T-cell (primary cell): ENCODE measurements at regions not wholly inside any gene's neighbourhood (a gene's known extent, or its start where the extent isn't known, plus 50 kb on each side); places are given as distances from the start of the nearest gene placed in this dataset.

Experiments
- ATAC-seq, 4 experiments: fragments of 200-7000 bp in 3 of 4; fragments of 150-1000 bp in 1 of 4; cut with Tn5 transposase; replicated peaks in 1 of 4; 1 replicate in 3 of 4; 2 replicates in 1 of 4; pipeline ENCODE4 v1.10.0; 2021; ENCODE audit warnings: moderate library complexity in 3 of 4, mild to moderate bottlenecking in 2 of 4, moderate number of reproducible peaks in 1 of 4
- CTCF ChIA-PET, 2 donors: fragments of 300-600 bp; sonication (Branson Sonifier 250); formaldehyde crosslinking; loops; one replicate each; lab custom pipeline; 2022; ENCODE audit warnings: antibody characterized with exemption in 2 of 2; lab: Charles Lee
- POLR2A ChIA-PET, 2 donors: fragments of 300-600 bp; sonication (Branson Sonifier 250); formaldehyde crosslinking; loops; one replicate each; lab custom pipeline; 2022; ENCODE audit warnings: antibody characterized with exemption in 2 of 2; lab: Charles Lee
- DNase-seq, 35 experiments: peaks; one replicate each; pipeline versions ENCODE4 v3.0.0 to v3.0.0-alpha.2; 2013 to 2023
- H3K27ac ChIP-seq: one replicate; pipeline ENCODE4 v1.5.1; 2013; ENCODE audit warnings: low read length
- H3K27me3 ChIP-seq, 2 experiments: replicated peaks in 1 of 2; 1 replicate in 1 of 2; 2 replicates in 1 of 2; pipeline versions ENCODE4 v1.6.1 to v1.7.0; 2013; ENCODE audit warnings: low read length in 1 of 2, mixed read lengths in 1 of 2; ENCODE audit not compliant: control insufficient read depth in 2 of 2, insufficient read depth in 2 of 2; ENCODE audit errors: extremely low read depth in 1 of 2
- H3K36me3 ChIP-seq, 2 donors: 1 replicate in 1 of 2; 2 replicates in 1 of 2; pipeline versions ENCODE4 v1.6.1 to v1.7.0; 2013; ENCODE audit warnings: low read length in 1 of 2; ENCODE audit not compliant: control insufficient read depth in 2 of 2, insufficient read depth in 1 of 2; ENCODE audit errors: extremely low read depth in 1 of 2
- H3K4me1 ChIP-seq, 2 experiments: 1 replicate in 1 of 2; 2 replicates in 1 of 2; pipeline versions ENCODE4 v1.6.1 to v1.7.0; 2013; ENCODE audit warnings: low read length in 2 of 2, mixed read lengths in 1 of 2; ENCODE audit not compliant: insufficient read depth in 2 of 2, control insufficient read depth in 1 of 2; ENCODE audit errors: extremely low read depth in 1 of 2
- H3K4me3 ChIP-seq, 2 donors: 1 replicate in 1 of 2; 2 replicates in 1 of 2; pipeline versions ENCODE4 v1.5.1 to v1.7.0; 2013; ENCODE audit warnings: mild to moderate bottlenecking in 2 of 2, low read length in 1 of 2, moderate library complexity in 1 of 2; ENCODE audit not compliant: control insufficient read depth in 1 of 2; ENCODE audit errors: extremely low read depth in 1 of 2
- H3K9me3 ChIP-seq: 2 replicates; pipeline ENCODE4 v1.7.0; 2013
- H3K27ac Mint-ChIP-seq, 2 donors: one replicate each; pipeline ENCODE4 v1.8.0; 2020 to 2021; ENCODE audit warnings: mild to moderate bottlenecking in 2 of 2, mixed read lengths in 2 of 2
- H3K27me3 Mint-ChIP-seq, 2 donors: one replicate each; pipeline ENCODE4 v1.8.0; 2021 to 2022; ENCODE audit warnings: mixed read lengths in 2 of 2
- H3K36me3 Mint-ChIP-seq: one replicate; pipeline ENCODE4 v1.8.0; 2021; ENCODE audit warnings: mixed read lengths
- H3K4me1 Mint-ChIP-seq, 3 donors: one replicate each; pipeline ENCODE4 v1.8.0; 2020 to 2022; ENCODE audit warnings: mixed read lengths in 3 of 3, mild to moderate bottlenecking in 1 of 3
- H3K4me3 Mint-ChIP-seq, 3 donors: one replicate each; pipeline ENCODE4 v1.8.0; 2020 to 2022; ENCODE audit warnings: mild to moderate bottlenecking in 3 of 3, mixed read lengths in 3 of 3, moderate library complexity in 3 of 3
- H3K9me3 Mint-ChIP-seq, 3 donors: one replicate each; pipeline ENCODE4 v1.8.0; 2020 to 2022; ENCODE audit warnings: mixed read lengths in 3 of 3
- WGBS: methylation state at CpG from one replicate; pipeline ENCODE4 v1.1.5; 2013; ENCODE audit warnings: missing lambda C conversion rate; ENCODE audit not compliant: insufficient coverage; 5-methylcytosine and 5-hydroxymethylcytosine counted together

DNA sequence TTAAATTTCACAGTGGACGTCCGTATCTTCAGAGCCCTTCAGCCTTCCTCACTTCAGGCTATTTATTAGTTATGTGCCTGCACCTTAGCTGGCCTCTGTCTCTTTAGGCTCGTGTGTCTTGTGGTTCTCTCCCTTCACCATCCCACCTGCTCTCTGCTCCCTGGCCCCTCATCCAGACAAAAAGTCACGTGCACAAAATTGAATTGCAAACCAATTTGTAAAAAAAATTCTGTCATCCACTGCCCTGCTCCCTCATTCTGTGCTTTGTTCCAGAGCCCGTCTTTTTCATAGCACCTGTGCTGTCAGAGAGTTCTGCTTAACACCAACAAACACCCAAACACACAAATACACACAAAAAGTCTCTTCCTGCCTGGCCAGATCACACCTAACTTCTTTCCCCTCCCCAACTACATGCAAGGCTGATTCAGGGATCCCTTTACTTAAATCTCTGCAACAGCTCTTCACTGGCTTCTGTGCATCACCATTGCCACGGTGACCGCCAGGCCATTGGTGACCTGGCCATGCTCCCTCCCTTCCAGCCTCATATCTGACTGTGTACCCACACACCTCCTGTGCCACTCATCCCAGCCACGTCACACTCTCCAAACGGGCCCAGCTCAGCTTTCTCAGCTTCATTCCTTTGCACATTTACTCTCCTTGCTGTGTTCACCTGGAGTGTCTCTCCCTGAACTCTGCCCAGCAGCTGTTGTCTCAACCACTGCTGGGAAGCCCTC lies 205.7 kb downstream of the TTC8 start:
- H3K27ac ChIP-seq = no peak overlapping the region
- Mint-ChIP-seq H3K36me3 (no peaks in the 10 kb centered on the region), H3K9me3 (no peaks in the 10 kb centered on the region), H3K4me1 (peaks cover 0 to 6% (median 0%) of the 10 kb centered on the region in 3 donors), H3K4me3 (no peak overlapping the region), H3K27me3 (peaks cover 41 to 47% of the 10 kb centered on the region in 2 donors), H3K27ac (no peak overlapping the region)
- H3K36me3 ChIP-seq = no peaks in the 10 kb centered on the region
- H3K27me3 ChIP-seq = peaks cover 0 to 53% of the 10 kb centered on the region in 2 experiments
- ATAC-seq (no peak), DNase-seq (no peak)
- 68% methylated on average over 7 of the region's 9 CpGs for WGBS
- ChIA-PET POLR2A (no interaction called here), CTCF (interaction anchor here in 1 of 2 donors (0.5 to 1.2 kb wide), 2 partner anchors 11 to 1236 kb away, joined by 3 read pairs; no protein-coding TSS in a partner anchor)
- H3K9me3 ChIP-seq = no peaks in the 10 kb centered on the region
- H3K4me1 ChIP-seq = peaks cover 0 to 18% of the 10 kb centered on the region in 2 experiments
- no peak overlapping the region for H3K4me3 ChIP-seq

GRCh38 chr14:89030921-89031320 lies 206.5 kb downstream of the TTC8 start:
- H3K27me3 ChIP-seq = peaks cover 0 to 52% of the 10 kb centered on the region in 2 experiments
- Mint-ChIP-seq H3K4me3 (no peak overlapping the region), H3K27me3 (peaks cover 40 to 48% of the 10 kb centered on the region in 2 donors), H3K9me3 (no peaks in the 10 kb centered on the region), H3K4me1 (peaks cover 0 to 6% (median 0%) of the 10 kb centered on the region in 3 donors), H3K27ac (no peak overlapping the region), H3K36me3 (no peaks in the 10 kb centered on the region)
- ChIA-PET POLR2A (no interaction called here), CTCF (interaction anchor here in 1 of 2 donors (1.2 kb wide), 1 partner anchor 10 kb away, joined by 3 read pairs; no protein-coding TSS in a partner anchor)
- peaks cover 0 to 18% of the 10 kb centered on the region in 2 experiments for H3K4me1 ChIP-seq
- no peaks in the 10 kb centered on the region for H3K9me3 ChIP-seq
- no peaks in the 10 kb centered on the region for H3K36me3 ChIP-seq
- DNase-seq = no peak
- H3K4me3 ChIP-seq = no peak overlapping the region
- no peak for ATAC-seq
- H3K27ac ChIP-seq = no peak overlapping the region
- 76% methylated on average over 3 of the region's 3 CpGs for WGBS

DNA sequence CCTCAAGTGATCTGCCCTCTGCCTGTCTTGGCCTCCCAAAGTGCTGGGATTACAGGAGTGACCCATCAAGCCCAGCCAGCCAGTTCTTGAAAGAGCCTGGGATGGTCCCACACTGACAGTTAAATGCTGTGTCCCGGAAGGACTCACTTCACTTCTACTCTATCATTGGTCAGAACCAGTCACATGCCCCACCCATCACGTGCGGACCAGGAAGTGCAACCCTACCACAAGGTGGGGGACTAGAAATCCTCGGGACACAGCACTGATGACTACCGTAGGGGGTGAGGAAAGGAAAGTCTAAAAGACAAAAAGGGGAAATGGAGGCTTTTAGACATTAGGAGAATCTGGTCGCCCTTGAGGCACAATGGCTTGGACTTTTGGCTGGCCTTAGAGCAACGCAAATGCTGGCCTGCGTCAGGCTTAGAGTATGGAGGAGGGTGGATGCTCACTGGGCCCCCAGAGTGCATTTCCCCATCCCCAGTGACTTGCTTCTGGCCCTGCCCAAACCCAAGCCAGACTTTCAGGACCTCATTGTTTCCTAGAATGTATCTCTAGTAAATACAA lies 207.7 kb downstream of the TTC8 start:
- no peak overlapping the region for H3K4me3 Mint-ChIP-seq
- DNase-seq (no peak), ATAC-seq (no peak)
- ChIA-PET CTCF (interaction anchor here in 1 of 2 donors (0.6 to 0.7 kb wide), 2 partner anchors 10 to 334 kb away, joined by 3 to 5 read pairs; no protein-coding TSS in a partner anchor), POLR2A (interaction anchor here in 1 of 2 donors (0.6 kb wide), 1 partner anchor 418 kb away, joined by 4 read pairs; no protein-coding TSS in a partner anchor)
- no peaks in the 10 kb centered on the region for H3K36me3 Mint-ChIP-seq
- H3K27me3 ChIP-seq = peaks cover 0 to 46% of the 10 kb centered on the region in 2 experiments
- peaks cover 39 to 51% of the 10 kb centered on the region in 2 donors for H3K27me3 Mint-ChIP-seq
- WGBS = 87% methylated on average over 4 of the region's 8 CpGs
- no peaks in the 10 kb centered on the region for H3K9me3 Mint-ChIP-seq
- no peak overlapping the region for H3K27ac ChIP-seq
- no peaks in the 10 kb centered on the region for H3K9me3 ChIP-seq
- H3K4me1 Mint-ChIP-seq = peaks cover 0 to 6% (median 0%) of the 10 kb centered on the region in 3 donors
- no peaks in the 10 kb centered on the region for H3K36me3 ChIP-seq
- H3K27ac Mint-ChIP-seq = no peak overlapping the region
- H3K4me1 ChIP-seq = peaks cover 0 to 10% of the 10 kb centered on the region in 2 experiments
- no peak overlapping the region for H3K4me3 ChIP-seq

GRCh38 chr14:89033756-89034155 lies 209.3 kb downstream of the TTC8 start:
- H3K27ac Mint-ChIP-seq = no peak overlapping the region

DNA sequence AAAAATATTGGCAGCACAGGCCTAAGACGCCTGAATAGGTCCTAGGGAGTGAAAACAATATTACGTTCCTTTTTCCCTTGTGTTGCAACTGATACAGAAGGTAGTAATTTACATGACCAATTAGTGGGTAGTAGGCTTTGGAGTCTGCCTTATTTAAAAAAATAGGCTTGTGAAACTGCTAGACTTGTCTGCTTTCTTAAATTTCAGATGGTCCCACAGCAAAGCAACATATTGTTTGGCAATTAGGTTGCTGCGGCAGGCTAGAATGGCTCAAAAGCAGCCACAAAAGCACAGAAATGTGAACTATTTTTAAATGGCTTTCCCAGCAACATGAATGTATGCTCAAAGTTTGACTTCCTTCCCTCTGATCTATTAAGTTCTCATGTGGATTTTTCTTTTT lies 211.9 kb downstream of the TTC8 start:
- Mint-ChIP-seq H3K9me3 (no peaks in the 10 kb centered on the region), H3K27me3 (peaks cover 27 to 39% of the 10 kb centered on the region in 2 donors), H3K27ac (no peak overlapping the region), H3K36me3 (no peaks in the 10 kb centered on the region), H3K4me3 (no peak overlapping the region), H3K4me1 (peaks cover 11 to 14% (median 13%) of the 10 kb centered on the region in 3 donors)
- H3K27ac ChIP-seq = no peak overlapping the region
- DNase-seq (no peak), ATAC-seq (no peak)
- CTCF ChIA-PET = no interaction called here
- H3K4me3 ChIP-seq = no peak overlapping the region
- no peaks in the 10 kb centered on the region for H3K9me3 ChIP-seq
- H3K27me3 ChIP-seq = peaks cover 0 to 33% of the 10 kb centered on the region in 2 experiments
- 100% methylated on average over 2 of the region's 3 CpGs for WGBS
- peaks cover 0 to 9% of the 10 kb centered on the region in 2 experiments for H3K4me1 ChIP-seq
- no peaks in the 10 kb centered on the region for H3K36me3 ChIP-seq
- POLR2A ChIA-PET = no interaction called here

More at GRCh38 chr14:89033756-89034155, 209.3 kb downstream of the TTC8 start:
- H3K27ac ChIP-seq = no peak overlapping the region
- no peaks in the 10 kb centered on the region for H3K36me3 ChIP-seq
- WGBS = 100% methylated on average over 2 of the region's 6 CpGs
- ChIA-PET POLR2A (no interaction called here), CTCF (interaction anchor here in 1 of 2 donors (0.5 kb wide), 1 partner anchor 143 kb away, joined by 3 read pairs; no protein-coding TSS in a partner anchor)
- H3K27me3 ChIP-seq = peaks cover 0 to 37% of the 10 kb centered on the region in 2 experiments
- Mint-ChIP-seq H3K4me3 (no peak overlapping the region), H3K36me3 (no peaks in the 10 kb centered on the region), H3K27me3 (peaks cover 36 to 52% of the 10 kb centered on the region in 2 donors), H3K9me3 (no peaks in the 10 kb centered on the region), H3K4me1 (no peaks in the 10 kb centered on the region)
- no peaks in the 10 kb centered on the region for H3K4me1 ChIP-seq
- H3K9me3 ChIP-seq = no peaks in the 10 kb centered on the region
- DNase-seq = no peak
- no peak for ATAC-seq
- no peak overlapping the region for H3K4me3 ChIP-seq

GRCh38 chr14:89037065-89037464 lies 212.6 kb downstream of the TTC8 start:
- H3K4me3 Mint-ChIP-seq = no peak overlapping the region
- H3K36me3 ChIP-seq = no peaks in the 10 kb centered on the region
- H3K36me3 Mint-ChIP-seq = no peaks in the 10 kb centered on the region
- H3K27me3 ChIP-seq = peaks cover 0 to 27% of the 10 kb centered on the region in 2 experiments
- H3K4me1 ChIP-seq = peaks cover 0 to 9% of the 10 kb centered on the region in 2 experiments
- peaks cover 26 to 39% of the 10 kb centered on the region in 2 donors for H3K27me3 Mint-ChIP-seq
- WGBS = 94% methylated on average over 3 of the region's 3 CpGs
- H3K27ac ChIP-seq = no peak overlapping the region
- no peak for ATAC-seq
- no peaks in the 10 kb centered on the region for H3K9me3 Mint-ChIP-seq
- H3K4me3 ChIP-seq = no peak overlapping the region
- DNase-seq = no peak
- ChIA-PET POLR2A (no interaction called here), CTCF (no interaction called here)
- no peak overlapping the region for H3K27ac Mint-ChIP-seq
- H3K4me1 Mint-ChIP-seq = peaks cover 11 to 17% (median 13%) of the 10 kb centered on the region in 3 donors
- H3K9me3 ChIP-seq = no peaks in the 10 kb centered on the region
